Activated CD8-positive, alpha-beta T cell treated with anti-CD3 and anti-CD28 coated beads for 36 hours (primary cell): ENCODE measurements at regions not wholly inside any gene's neighbourhood (a gene's known extent, or its start where the extent isn't known, plus 50 kb on each side); places are given as distances from the start of the nearest gene placed in this dataset.
A peak's percentile ranks its signal among the peaks of the same experiment; 100 is the strongest.

ENCODE experiments used
- ATAC-seq: fragments of 200-7000 bp; cut with Tn5 transposase; one replicate; pipeline ENCODE4 v1.10.0; 2021; ENCODE audit warnings: mild to moderate bottlenecking, moderate library complexity
- CTCF ChIA-PET: fragments of 350-600 bp; sonication (Branson Sonifier 250); formaldehyde crosslinking; loops from one replicate; lab custom pipeline; 2021; ENCODE audit warnings: antibody characterized with exemption; lab: Charles Lee
- POLR2A ChIA-PET: fragments of 350-600 bp; sonication (Branson Sonifier 250); formaldehyde crosslinking; loops from one replicate; lab custom pipeline; 2021; ENCODE audit warnings: antibody characterized with exemption; lab: Charles Lee
- DNase-seq: peaks from one replicate; pipeline ENCODE4 v3.0.0-alpha.2; 2020
- H3K27ac Mint-ChIP-seq: one replicate; pipeline ENCODE4 v1.8.0; 2021; ENCODE audit warnings: mild to moderate bottlenecking, mixed read lengths
- H3K27me3 Mint-ChIP-seq: one replicate; pipeline ENCODE4 v1.8.0; 2021; ENCODE audit warnings: mixed read lengths
- H3K36me3 Mint-ChIP-seq: one replicate; pipeline ENCODE4 v1.8.0; 2021; ENCODE audit warnings: low read depth, mixed read lengths
- H3K4me1 Mint-ChIP-seq: one replicate; pipeline ENCODE4 v1.8.0; 2021; ENCODE audit warnings: low read depth, mixed read lengths
- H3K4me3 Mint-ChIP-seq: one replicate; pipeline ENCODE4 v1.8.0; 2021; ENCODE audit warnings: mild to moderate bottlenecking, moderate library complexity, mixed read lengths
- H3K9me3 Mint-ChIP-seq: one replicate; pipeline ENCODE4 v1.8.0; 2021; ENCODE audit warnings: mixed read lengths
- intact Hi-C: fragments of 100-400 bp; cut with micrococcal nuclease; formaldehyde crosslinking; loops from one replicate; pipeline ENCODE4 v1.10.0; 2022
- TF ChIP-seq, protein P1 (sequence below): fragments of 200-600 bp; IDR thresholded peaks from one replicate; pipeline ENCODE4 v1.8.0; 2022; ENCODE audit warnings: antibody characterized with exemption, mild to moderate bottlenecking

DNA sequence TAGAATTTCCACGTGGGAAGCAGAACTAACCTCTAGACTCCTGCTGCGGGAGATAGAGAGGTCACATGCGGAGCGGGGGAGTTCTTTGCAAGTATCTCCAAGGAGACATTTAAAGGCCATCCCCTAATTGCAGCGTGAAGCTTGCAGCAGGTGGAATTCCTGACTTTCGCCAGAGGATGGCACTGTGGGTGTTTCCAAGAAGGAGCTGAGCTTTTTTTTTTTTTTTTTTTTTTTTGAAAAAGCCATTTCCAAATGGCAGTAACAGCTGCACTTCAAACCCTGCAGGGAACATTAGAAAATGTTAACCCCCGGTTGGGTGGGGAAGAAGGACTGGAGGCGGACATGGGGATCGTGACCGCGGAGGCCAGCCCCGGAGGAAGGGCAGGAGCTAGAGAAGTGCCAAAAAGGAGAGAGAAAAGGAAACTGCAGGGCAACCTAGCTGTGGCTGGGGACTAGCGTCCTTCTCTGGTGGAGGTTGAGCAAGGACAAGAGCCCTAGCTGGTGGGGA, 487.7 kb downstream of the TYW1 start:
- peaks cover 2% of the 10 kb centered on the region for H3K9me3 Mint-ChIP-seq
- DNase-seq (peak; percentile 32), ATAC-seq (no peak)
- CTCF ChIA-PET: interaction anchor here (0.6 to 1.8 kb wide), 7 partner anchors 19 to 1576 kb away, joined by 3 to 7 read pairs (median 3); no protein-coding TSS in a partner anchor
- TF ChIP-seq, protein P1, sequence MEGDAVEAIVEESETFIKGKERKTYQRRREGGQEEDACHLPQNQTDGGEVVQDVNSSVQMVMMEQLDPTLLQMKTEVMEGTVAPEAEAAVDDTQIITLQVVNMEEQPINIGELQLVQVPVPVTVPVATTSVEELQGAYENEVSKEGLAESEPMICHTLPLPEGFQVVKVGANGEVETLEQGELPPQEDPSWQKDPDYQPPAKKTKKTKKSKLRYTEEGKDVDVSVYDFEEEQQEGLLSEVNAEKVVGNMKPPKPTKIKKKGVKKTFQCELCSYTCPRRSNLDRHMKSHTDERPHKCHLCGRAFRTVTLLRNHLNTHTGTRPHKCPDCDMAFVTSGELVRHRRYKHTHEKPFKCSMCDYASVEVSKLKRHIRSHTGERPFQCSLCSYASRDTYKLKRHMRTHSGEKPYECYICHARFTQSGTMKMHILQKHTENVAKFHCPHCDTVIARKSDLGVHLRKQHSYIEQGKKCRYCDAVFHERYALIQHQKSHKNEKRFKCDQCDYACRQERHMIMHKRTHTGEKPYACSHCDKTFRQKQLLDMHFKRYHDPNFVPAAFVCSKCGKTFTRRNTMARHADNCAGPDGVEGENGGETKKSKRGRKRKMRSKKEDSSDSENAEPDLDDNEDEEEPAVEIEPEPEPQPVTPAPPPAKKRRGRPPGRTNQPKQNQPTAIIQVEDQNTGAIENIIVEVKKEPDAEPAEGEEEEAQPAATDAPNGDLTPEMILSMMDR: peak; percentile 53
- no peaks in the 10 kb centered on the region for H3K4me1 Mint-ChIP-seq
- intact Hi-C loops: no loop called here
- H3K4me3 Mint-ChIP-seq: no peak overlapping the region
- no peak overlapping the region for H3K27ac Mint-ChIP-seq
- no peaks in the 10 kb centered on the region for H3K36me3 Mint-ChIP-seq
- H3K27me3 Mint-ChIP-seq: no peaks in the 10 kb centered on the region
- POLR2A ChIA-PET: interaction anchor here (0.6 kb wide), 1 partner anchor 1924 kb away, joined by 3 read pairs; no protein-coding TSS in a partner anchor

DNA sequence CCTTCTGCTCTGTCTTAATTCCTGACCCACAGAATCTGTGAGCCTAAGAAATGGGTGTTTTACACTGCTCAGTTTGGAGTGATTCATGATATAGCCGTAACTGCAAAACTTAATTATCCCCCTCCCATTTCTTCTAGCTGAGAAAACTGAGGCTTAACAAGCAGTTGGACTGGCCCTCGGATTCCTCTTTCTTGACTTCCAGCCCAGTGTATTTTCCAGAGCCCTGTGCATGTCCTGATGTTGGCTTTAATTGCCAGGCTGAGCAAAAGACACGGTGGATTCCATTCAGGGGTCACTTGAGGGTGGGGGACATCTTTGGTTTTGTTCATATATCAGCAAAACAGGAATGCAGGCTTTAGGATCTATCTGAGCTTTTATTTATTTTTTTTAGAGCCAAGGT, 489.8 kb downstream of the TYW1 start:
- Mint-ChIP-seq H3K4me3 (no peak overlapping the region), H3K4me1 (no peaks in the 10 kb centered on the region), H3K36me3 (no peaks in the 10 kb centered on the region), H3K9me3 (peaks cover 7% of the 10 kb centered on the region), H3K27ac (no peak overlapping the region), H3K27me3 (no peaks in the 10 kb centered on the region)
- ATAC-seq (no peak), DNase-seq (no peak)
- TF ChIP-seq, protein P1: no peak
- ChIA-PET POLR2A (no interaction called here), CTCF (no interaction called here)
- intact Hi-C loops: no loop called here

DNA sequence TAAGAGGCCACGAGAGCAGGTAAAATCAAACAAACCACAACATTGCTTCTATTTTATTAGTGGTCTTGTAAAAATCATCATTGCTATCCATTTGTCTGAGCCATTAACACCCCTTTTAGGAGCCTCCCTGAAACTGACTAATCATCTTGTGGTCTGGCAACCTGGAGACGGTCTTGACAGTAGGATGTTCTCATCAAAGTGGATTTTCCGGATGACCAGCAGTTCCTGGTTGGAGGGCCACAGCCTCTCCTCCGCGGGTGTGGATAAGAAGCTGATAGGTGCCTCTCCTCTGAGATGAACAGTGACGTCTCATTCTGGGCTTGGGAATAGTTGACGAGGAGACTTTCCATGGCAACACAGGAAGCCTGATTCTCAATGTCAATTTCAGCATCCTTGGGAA, 490.7 kb downstream of the TYW1 start:
- no peak for ATAC-seq
- intact Hi-C loops: no loop called here
- CTCF ChIA-PET: no interaction called here
- DNase-seq: no peak
- POLR2A ChIA-PET: no interaction called here
- Mint-ChIP-seq H3K27ac (no peak overlapping the region), H3K36me3 (no peaks in the 10 kb centered on the region), H3K9me3 (peaks cover 9% of the 10 kb centered on the region), H3K4me1 (no peaks in the 10 kb centered on the region), H3K4me3 (no peak overlapping the region), H3K27me3 (no peaks in the 10 kb centered on the region)
- TF ChIP-seq, protein P1: no peak

DNA sequence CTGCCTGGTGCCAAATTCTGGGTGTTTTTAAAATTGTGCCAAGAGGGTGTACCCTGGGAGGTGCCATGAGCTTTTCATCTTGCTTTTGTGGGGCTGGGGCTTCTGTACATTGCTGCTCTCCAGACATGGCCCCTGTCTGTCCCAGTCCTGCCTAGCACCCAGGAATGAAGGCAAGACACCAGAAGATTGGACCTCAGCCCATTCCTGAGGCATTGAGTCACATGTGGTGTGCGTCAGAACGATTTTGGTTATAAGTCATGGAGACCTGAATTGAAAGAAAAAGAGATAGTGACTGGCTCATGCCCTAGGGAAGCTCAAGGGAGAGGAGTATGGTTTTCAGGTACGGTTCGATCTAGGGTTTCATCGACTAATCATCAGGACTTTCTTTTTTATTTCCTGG, 493.2 kb downstream of the TYW1 start:
- no peak overlapping the region for H3K27ac Mint-ChIP-seq
- H3K36me3 Mint-ChIP-seq: no peaks in the 10 kb centered on the region
- intact Hi-C loops: no loop called here

DNA sequence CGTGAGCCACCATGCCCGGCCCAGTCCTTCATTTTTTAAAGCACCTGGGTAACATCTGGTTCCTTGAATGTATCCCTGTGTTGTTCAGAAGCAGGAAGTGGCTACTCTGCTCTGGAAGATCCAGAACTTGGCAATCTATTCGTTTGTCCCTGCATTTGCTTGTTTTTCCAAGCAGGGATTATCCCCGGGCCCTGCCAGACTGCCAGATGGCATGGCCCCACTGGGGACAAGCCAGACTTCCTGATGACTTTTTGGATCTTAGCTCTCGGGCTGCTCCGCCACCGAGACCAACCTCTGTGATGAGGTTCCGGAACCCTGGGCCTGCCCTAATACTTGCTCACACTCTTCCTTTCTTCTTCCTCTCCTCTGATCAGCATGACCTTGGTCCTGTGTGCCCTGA, 496.7 kb downstream of the TYW1 start:
- DNase-seq (no peak), ATAC-seq (no peak)
- H3K36me3 Mint-ChIP-seq: no peaks in the 10 kb centered on the region
- intact Hi-C loops: no loop called here
- ChIA-PET CTCF (no interaction called here), POLR2A (no interaction called here)
- TF ChIP-seq, protein P1: no peak
- no peaks in the 10 kb centered on the region for H3K4me1 Mint-ChIP-seq
- no peaks in the 10 kb centered on the region for H3K27me3 Mint-ChIP-seq
- no peak overlapping the region for H3K4me3 Mint-ChIP-seq
- H3K27ac Mint-ChIP-seq: no peak overlapping the region
- H3K9me3 Mint-ChIP-seq: peaks cover 15% of the 10 kb centered on the region

More for the DNA sequence above, 493.2 kb downstream of the TYW1 start:
- TF ChIP-seq, protein P1: no peak
- ATAC-seq (no peak), DNase-seq (no peak)
- H3K4me1 Mint-ChIP-seq: no peaks in the 10 kb centered on the region
- no peaks in the 10 kb centered on the region for H3K27me3 Mint-ChIP-seq
- peaks cover 11% of the 10 kb centered on the region for H3K9me3 Mint-ChIP-seq
- CTCF ChIA-PET: no interaction called here
- POLR2A ChIA-PET: no interaction called here
- no peak overlapping the region for H3K4me3 Mint-ChIP-seq
